Transverse colon (tissue), 4 donors: ENCODE measurements at regions not wholly inside any gene's neighbourhood (a gene's known extent, or its start where the extent isn't known, plus 50 kb on each side); places are given as distances from the start of the nearest gene placed in this dataset.

ENCODE experiments used
- DNase-seq: peaks from one replicate; pipeline ENCODE4 v3.0.0-alpha.2; 2019
- H3K27ac ChIP-seq, 4 donors: fragments of 200-600 bp; sonication (generic); 2 replicates each; pipeline ENCODE4 v1.5.1; 2016 to 2018; ENCODE audit warnings: inconsistent platforms in 4 of 4
- H3K27me3 ChIP-seq: fragments of 200-600 bp; sonication (generic); 2 replicates; pipeline ENCODE4 v1.5.1; 2017; ENCODE audit warnings: inconsistent platforms
- H3K36me3 ChIP-seq, 4 donors: fragments of 200-600 bp; sonication (generic); 2 replicates each; pipeline ENCODE4 v1.5.1; 2017 to 2019; ENCODE audit warnings: inconsistent platforms in 4 of 4
- H3K4me1 ChIP-seq, 4 donors: fragments of 200-600 bp; sonication (generic); 2 replicates each; pipeline ENCODE4 v1.5.1; 2017 to 2020; ENCODE audit warnings: inconsistent platforms in 4 of 4
- H3K4me3 ChIP-seq, 4 donors: fragments of 200-600 bp; sonication (generic); 1 replicate in 1 of 4; 2 replicates in 3 of 4; pipeline versions ENCODE4 v1.5.1 to v1.6.1; 2017 to 2019; ENCODE audit warnings: inconsistent platforms in 4 of 4
- H3K9me3 ChIP-seq, 2 donors: fragments of 200-600 bp; sonication (generic); 2 replicates each; pipeline ENCODE4 v1.5.1; 2017 to 2019; ENCODE audit warnings: inconsistent platforms in 2 of 2
- EP300 ChIP-seq: sonication (generic); formaldehyde crosslinking; IDR thresholded peaks from one replicate; pipeline ENCODE4 v1.6.1; 2017; ENCODE audit warnings: antibody characterized with exemption, low read depth
- POLR2A ChIP-seq: fragments of 450-650 bp; IDR thresholded peaks from one replicate; pipeline ENCODE4 v1.6.1; 2016; ENCODE audit warnings: antibody characterized with exemption, mild to moderate bottlenecking, moderate library complexity
- POLR2AphosphoS5 ChIP-seq, 3 donors: sonication (generic); formaldehyde crosslinking; IDR thresholded peaks; one replicate each; pipeline ENCODE4 v1.6.1; 2016; ENCODE audit warnings: antibody characterized with exemption in 3 of 3
- WGBS, 2 donors: methylation state at CpG; one replicate each; pipeline ENCODE4 v1.1.5; 2018; ENCODE audit warnings: low coverage in 1 of 2; 5-methylcytosine and 5-hydroxymethylcytosine counted together
- in situ Hi-C, 4 donors: fragments of 200-750 bp; cut with MboI; loops; one replicate each; pipeline versions ENCODE4 v1.15.0 to v1.15.1; 2017; ENCODE audit warnings: low sequenced_read_pairs in 3 of 4, low pct_ligation_motif_present in 1 of 4, low pct_unique_long_range_greater_than_20kb in 1 of 4
- intact Hi-C: fragments of 100-400 bp; cut with DNase I; formaldehyde crosslinking; loops from one replicate; pipeline ENCODE4 v1.15.1; 2023; ENCODE audit warnings: low total_unique reads
- TF ChIP-seq, protein P1 (sequence below), 5 experiments: fragments of 200-600 bp in 3 of 5; fragments of 450-650 bp in 2 of 5; sonication (generic) in 3 of 5; IDR thresholded peaks; 1 replicate in 2 of 5; 2 replicates in 3 of 5; pipeline ENCODE4 v1.5.1; 2016 to 2017; ENCODE audit warnings: antibody characterized with exemption in 5 of 5, inconsistent platforms in 3 of 5, mild to moderate bottlenecking in 2 of 5, moderate library complexity in 1 of 5

DNA sequence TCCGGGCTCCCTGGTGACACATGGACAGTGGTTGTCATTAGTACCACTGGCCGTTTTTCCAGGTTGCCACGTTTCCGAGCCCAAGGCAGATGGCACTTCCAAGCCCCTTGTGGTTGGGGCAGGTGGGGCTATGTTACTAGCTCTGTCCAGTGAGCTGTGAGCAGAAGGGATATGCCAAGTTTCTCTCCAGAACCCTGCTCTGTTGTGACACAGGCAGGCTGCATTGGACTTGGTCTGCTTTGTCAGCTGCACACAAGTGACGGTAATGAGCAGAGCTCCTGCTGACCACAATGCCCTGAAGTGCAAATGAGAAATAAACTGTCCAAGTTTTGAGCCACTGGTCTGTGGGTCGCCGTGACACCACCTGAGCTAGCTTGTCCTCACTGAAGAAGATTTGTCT lies 118.8 kb downstream of the GYPC start:
- Histone ChIP-seq H3K4me1 (peaks cover 0 to 11% (median 8%) of the 10 kb centered on the region in 4 donors), H3K4me3 (no peak overlapping the region), H3K27me3 (peaks cover 5% of the 10 kb centered on the region), H3K9me3 (no peaks in the 10 kb centered on the region), H3K36me3 (no peaks in the 10 kb centered on the region), H3K27ac (no peak overlapping the region)
- 85% methylated on average over 7 of the region's 7 CpGs; no CpG with 5 or more reads in 1 of the 2 donors for WGBS, 2 donors
- in situ Hi-C loops (loop anchor here in 3 of 4 donors (5.0 to 10.0 kb wide), 2 partner anchors 247 to 250 kb away; no protein-coding TSS in a partner anchor), intact Hi-C loops (loop anchor here (5.0 kb wide), 1 partner anchor 247 kb away; no protein-coding TSS in a partner anchor)
- DNase-seq: no peak
- TF ChIP-seq EP300: no peak
- TF ChIP-seq, protein P1, sequence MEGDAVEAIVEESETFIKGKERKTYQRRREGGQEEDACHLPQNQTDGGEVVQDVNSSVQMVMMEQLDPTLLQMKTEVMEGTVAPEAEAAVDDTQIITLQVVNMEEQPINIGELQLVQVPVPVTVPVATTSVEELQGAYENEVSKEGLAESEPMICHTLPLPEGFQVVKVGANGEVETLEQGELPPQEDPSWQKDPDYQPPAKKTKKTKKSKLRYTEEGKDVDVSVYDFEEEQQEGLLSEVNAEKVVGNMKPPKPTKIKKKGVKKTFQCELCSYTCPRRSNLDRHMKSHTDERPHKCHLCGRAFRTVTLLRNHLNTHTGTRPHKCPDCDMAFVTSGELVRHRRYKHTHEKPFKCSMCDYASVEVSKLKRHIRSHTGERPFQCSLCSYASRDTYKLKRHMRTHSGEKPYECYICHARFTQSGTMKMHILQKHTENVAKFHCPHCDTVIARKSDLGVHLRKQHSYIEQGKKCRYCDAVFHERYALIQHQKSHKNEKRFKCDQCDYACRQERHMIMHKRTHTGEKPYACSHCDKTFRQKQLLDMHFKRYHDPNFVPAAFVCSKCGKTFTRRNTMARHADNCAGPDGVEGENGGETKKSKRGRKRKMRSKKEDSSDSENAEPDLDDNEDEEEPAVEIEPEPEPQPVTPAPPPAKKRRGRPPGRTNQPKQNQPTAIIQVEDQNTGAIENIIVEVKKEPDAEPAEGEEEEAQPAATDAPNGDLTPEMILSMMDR (IDR thresholded peaks at IDR 0.05): no peak
- no peak for TF ChIP-seq POLR2AphosphoS5 (IDR thresholded peaks at IDR 0.05)
- no peak for TF ChIP-seq POLR2A

GRCh38 chr2:126775300-126775985 lies 119.5 kb downstream of the GYPC start:
- H3K27me3 ChIP-seq: peaks cover 5% of the 10 kb centered on the region
- WGBS, 2 donors: 82 to 85% methylated on average over 5 to 10 of the region's 10 CpGs
- H3K4me1 ChIP-seq: peaks cover 0 to 11% (median 8%) of the 10 kb centered on the region in 4 donors
- intact Hi-C loops (loop anchor here (5.0 kb wide), 1 partner anchor 248 kb away; no protein-coding TSS in a partner anchor), in situ Hi-C loops (loop anchor here in 2 of 4 donors (10.0 kb wide), 1 partner anchor 251 kb away; no protein-coding TSS in a partner anchor)
- no peak overlapping the region for H3K4me3 ChIP-seq
- no peaks in the 10 kb centered on the region for H3K9me3 ChIP-seq
- H3K27ac ChIP-seq: no peak overlapping the region
- no peak for DNase-seq
- TF ChIP-seq, protein P1 (IDR thresholded peaks at IDR 0.05): no peak
- no peak for TF ChIP-seq EP300
- no peak for TF ChIP-seq POLR2AphosphoS5 (IDR thresholded peaks at IDR 0.05)
- TF ChIP-seq POLR2A: no peak
- H3K36me3 ChIP-seq: no peaks in the 10 kb centered on the region

- peaks cover 0 to 11% (median 8%) of the 10 kb centered on the region in 4 donors for H3K4me1 ChIP-seq
- H3K4me3 ChIP-seq: peak overlapping the region in 3 of 4 donors; percentile 43 to 72 (median 49)
- TF ChIP-seq POLR2A (no peak), POLR2AphosphoS5 (IDR thresholded peaks at IDR 0.05) (no peak), EP300 (no peak)
- TF ChIP-seq, protein P1 (IDR thresholded peaks at IDR 0.05): no peak
- no peaks in the 10 kb centered on the region for H3K36me3 ChIP-seq
- WGBS, 2 donors: 28 to 80% methylated on average over 1 to 8 of the region's 9 CpGs
- intact Hi-C loops: loop anchor here (5.0 kb wide), 1 partner anchor 249 kb away; no protein-coding TSS in a partner anchor
- H3K27me3 ChIP-seq: peaks cover 5% of the 10 kb centered on the region
- H3K9me3 ChIP-seq: no peaks in the 10 kb centered on the region
- in situ Hi-C loops: loop anchor here in 2 of 4 donors (10.0 kb wide), 1 partner anchor 251 kb away; no protein-coding TSS in a partner anchor
- no peak for DNase-seq
- H3K27ac ChIP-seq: no peak overlapping the region
These were observed 120.3 kb downstream of the GYPC start for GRCh38 chr2:126776255-126776654.
